G401 (cell line): ENCODE measurements at regions not wholly inside any gene's neighbourhood (a gene's known extent, or its start where the extent isn't known, plus 50 kb on each side); places are given as distances from the start of the nearest gene placed in this dataset.
"Not testable (repeated sequence)": the region's sequence is repeated elsewhere in the genome, so short reads cannot be mapped to it uniquely, and the experiment has no call there.

Experiments used
- DNase-seq: peaks from one replicate; pipeline ENCODE4 v3.0.0-alpha.2; 2015; ENCODE audit warnings: low spot score
- in situ Hi-C: cut with HindIII; loops from 2 replicates; pipeline ENCODE4 v1.10.0; 2016; ENCODE audit warnings: low sequenced_read_pairs, mixed read lengths

GRCh38 chr1:242828828-242829227 is 304.3 kb upstream of the PLD5 start:
- in situ Hi-C loops = no loop called here
- no peak for DNase-seq

- no peak for DNase-seq
- in situ Hi-C loops = no loop called here
These were observed 303.7 kb upstream of the PLD5 start for GRCh38 chr1:242828199-242828598.

GRCh38 chr1:242827538-242827937 is 303.0 kb upstream of the PLD5 start:
- DNase-seq = peak; percentile 16
- in situ Hi-C loops = no loop called here

- in situ Hi-C loops = no loop called here
These were observed 302.3 kb upstream of the PLD5 start for GRCh38 chr1:242826701-242827336.

GRCh38 chr1:242824435-242824834 is 299.9 kb upstream of the PLD5 start:
- in situ Hi-C loops = no loop called here
- no peak for DNase-seq

More at GRCh38 chr1:242826701-242827336, 302.3 kb upstream of the PLD5 start:
- DNase-seq = peak; percentile 4

GRCh38 chr1:242813490-242814091 is 289.1 kb upstream of the PLD5 start:
- no peak for DNase-seq
- in situ Hi-C loops = no loop called here

GRCh38 chr1:242811092-242811840 is 286.8 kb upstream of the PLD5 start:
- DNase-seq = no peak
- in situ Hi-C loops = no loop called here

GRCh38 chr1:242806324-242806723 is 281.8 kb upstream of the PLD5 start:
- DNase-seq = no peak
- in situ Hi-C loops = no loop called here

GRCh38 chr1:242805360-242805759 is 280.9 kb upstream of the PLD5 start:
- DNase-seq, in situ Hi-C loops: not testable (repeated sequence)

GRCh38 chr1:242802973-242803372 is 278.5 kb upstream of the PLD5 start:
- in situ Hi-C loops = no loop called here
- no peak for DNase-seq

- in situ Hi-C loops = no loop called here
- no peak for DNase-seq
These were observed 276.0 kb upstream of the PLD5 start for GRCh38 chr1:242800521-242800920.

- no peak for DNase-seq
- in situ Hi-C loops = no loop called here
These were observed 273.4 kb upstream of the PLD5 start for GRCh38 chr1:242797856-242798255.

- in situ Hi-C loops = no loop called here
These were observed 264.3 kb upstream of the PLD5 start for GRCh38 chr1:242788771-242789170.

GRCh38 chr1:242787968-242788367 is 263.5 kb upstream of the PLD5 start:
- no peak for DNase-seq
- in situ Hi-C loops = no loop called here

More at GRCh38 chr1:242788771-242789170, 264.3 kb upstream of the PLD5 start:
- no peak for DNase-seq

- in situ Hi-C loops = no loop called here
These were observed 260.3 kb upstream of the PLD5 start for GRCh38 chr1:242784807-242785206.

GRCh38 chr1:242784084-242784483 is 259.6 kb upstream of the PLD5 start:
- DNase-seq = peak; percentile 1
- in situ Hi-C loops = no loop called here

More at GRCh38 chr1:242784807-242785206, 260.3 kb upstream of the PLD5 start:
- peak; percentile 62 for DNase-seq

- DNase-seq = no peak
- in situ Hi-C loops = no loop called here
These were observed 249.8 kb upstream of the PLD5 start for GRCh38 chr1:242774256-242774655.

- in situ Hi-C loops = no loop called here
These were observed 245.9 kb upstream of the PLD5 start for GRCh38 chr1:242770366-242770765.

GRCh38 chr1:242764161-242764560 is 239.7 kb upstream of the PLD5 start:
- DNase-seq = no peak
- in situ Hi-C loops = no loop called here

More at GRCh38 chr1:242770366-242770765, 245.9 kb upstream of the PLD5 start:
- no peak for DNase-seq

- in situ Hi-C loops = no loop called here
- DNase-seq = no peak
These were observed 237.1 kb upstream of the PLD5 start for GRCh38 chr1:242761556-242761955.
